HG02884 (cell line): ENCODE measurements at regions not wholly inside any gene's neighbourhood (a gene's known extent, or its start where the extent isn't known, plus 50 kb on each side); places are given as distances from the start of the nearest gene placed in this dataset.

Experiments used
- ATAC-seq: cut with Tn5 transposase; IDR thresholded peaks from one replicate; pipeline ENCODE4 v1.9.1; 2021; ENCODE audit warnings: mild to moderate bottlenecking, moderate library complexity; ENCODE audit not compliant: unreplicated experiment

DNA sequence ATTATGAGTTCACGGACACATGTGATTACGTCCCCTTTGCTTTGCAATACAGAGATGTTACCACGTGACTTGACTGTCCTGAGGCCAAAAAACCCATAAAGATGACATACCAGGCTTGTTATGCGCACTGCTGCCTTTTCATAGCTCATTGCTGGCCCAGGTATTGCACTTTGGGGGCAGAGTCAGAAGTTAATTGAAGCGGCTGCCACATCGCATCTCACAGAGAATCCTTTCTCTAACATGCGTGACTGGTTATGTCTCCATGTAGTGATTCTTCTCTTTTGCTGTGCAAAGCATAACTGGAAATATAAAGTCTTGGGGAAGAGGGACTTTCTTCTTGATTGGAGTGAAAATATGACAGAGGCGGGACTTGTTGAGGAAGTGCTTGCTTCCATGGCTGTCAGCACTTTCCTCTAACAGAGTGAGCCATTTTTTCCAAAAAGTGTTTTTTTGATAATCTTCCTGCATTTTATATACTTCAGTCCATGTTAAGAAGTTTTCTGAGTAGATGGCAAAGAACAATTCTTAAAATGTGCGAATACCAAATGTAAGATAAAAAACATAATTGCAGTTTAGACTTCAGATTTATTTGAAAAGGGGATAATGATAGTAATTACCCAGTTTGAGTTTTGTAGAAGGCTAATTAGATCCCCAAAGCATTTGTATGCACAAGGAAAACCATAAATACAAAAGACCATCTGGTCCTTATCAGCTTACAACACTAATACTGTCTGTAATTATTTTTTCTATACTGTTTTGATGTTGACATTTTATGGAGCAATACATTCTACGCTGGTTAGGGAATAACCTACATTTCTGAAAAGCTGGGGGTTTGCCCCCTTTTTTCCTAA is 324.6 kb upstream of the MTNR1B start:
- no peak for ATAC-seq

DNA sequence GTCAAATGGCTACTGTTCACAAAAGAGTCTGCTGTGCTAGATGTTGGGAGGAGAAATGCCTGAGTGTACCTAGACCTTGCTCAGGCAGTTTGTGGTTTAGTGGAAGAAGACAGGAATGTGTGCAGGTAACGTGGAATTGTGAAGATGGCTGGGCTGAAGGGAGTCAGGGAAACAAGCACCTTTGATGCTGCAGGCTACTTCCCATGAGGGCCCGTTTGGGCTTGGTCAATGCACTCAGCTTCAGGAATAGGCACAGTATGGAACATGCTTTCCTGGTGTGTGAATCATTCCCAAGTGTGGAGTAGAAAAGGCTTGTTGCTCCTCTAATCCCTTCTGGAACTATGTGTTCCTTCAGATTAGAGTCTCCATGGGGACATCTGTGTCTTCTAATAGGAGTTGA is 318.3 kb upstream of the MTNR1B start:
- no peak for ATAC-seq

DNA sequence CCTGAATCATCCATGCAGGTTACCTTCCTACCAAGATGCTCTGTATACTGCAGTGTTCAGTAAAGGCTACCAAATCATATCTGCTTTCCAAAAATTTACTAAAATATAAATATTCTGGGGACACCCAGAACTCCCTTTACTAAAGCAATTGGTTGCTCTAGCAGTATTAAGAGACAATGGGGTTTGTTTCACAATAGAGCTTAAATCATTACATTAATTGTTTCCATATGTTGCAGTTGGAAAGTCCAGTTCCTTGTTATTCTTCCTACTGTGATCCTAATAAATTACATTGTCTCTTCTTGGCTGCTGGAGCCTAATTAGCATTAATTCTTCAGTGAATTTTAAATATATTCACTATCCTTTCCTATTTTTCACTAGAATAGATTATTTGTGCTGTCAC is 316.0 kb upstream of the MTNR1B start:
- ATAC-seq = no peak

DNA sequence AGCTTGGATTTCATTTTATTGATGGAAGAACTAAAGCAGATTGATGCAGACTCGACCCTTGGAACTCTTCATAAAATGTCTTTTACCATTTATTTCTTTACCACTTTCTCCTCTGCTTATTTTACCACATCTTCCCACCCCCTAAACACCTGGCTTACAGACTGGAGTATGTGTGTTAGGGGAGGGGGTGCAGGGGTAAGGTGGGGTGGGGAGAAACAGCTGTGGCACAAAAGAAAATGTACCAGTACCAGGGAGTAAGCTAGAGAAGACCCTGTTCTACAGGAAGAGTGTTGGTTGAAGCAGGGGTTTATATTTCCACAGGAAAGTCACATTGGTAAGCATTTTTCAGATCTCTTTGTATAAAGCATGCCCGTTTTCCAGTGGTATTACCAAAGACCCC is 312.7 kb upstream of the MTNR1B start:
- no peak for ATAC-seq

DNA sequence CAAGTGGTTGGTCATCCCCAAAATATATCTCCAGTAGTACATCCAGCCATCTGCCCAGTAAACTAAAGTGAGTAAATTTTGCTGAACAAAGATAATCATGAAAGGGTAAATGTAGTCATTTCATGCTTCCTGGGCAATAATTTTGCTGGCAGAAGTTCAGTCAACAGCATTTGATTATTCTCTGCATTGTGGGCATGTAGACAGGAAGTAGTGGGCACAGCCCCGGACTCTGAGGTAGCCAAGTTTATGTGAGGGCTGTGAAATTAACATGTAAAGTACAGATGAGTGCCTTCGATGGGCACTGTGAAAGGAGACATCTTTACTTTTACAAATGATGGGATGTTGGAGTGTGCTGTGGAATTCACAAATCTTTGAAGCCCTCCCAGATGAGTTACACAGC is 312.2 kb upstream of the MTNR1B start:
- no peak for ATAC-seq

DNA sequence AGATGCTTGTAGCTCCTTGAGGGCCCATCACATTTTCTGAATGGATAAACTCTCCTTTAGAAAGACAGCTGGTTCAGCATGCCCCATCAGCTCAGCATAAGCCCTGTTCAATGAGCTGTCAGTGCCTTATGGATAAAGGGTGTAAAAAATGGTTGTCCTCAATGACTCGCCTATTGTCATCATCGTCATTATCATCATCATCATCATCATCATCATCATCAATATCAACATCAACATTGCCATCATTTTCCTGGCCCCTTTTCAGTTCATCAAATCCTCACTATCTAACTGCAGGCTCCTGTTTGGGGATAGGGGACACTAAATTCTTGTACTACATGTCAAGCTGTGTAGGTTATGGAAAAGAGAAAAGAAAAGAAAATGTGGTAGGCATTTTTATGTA is 310.7 kb upstream of the MTNR1B start:
- ATAC-seq = no peak

DNA sequence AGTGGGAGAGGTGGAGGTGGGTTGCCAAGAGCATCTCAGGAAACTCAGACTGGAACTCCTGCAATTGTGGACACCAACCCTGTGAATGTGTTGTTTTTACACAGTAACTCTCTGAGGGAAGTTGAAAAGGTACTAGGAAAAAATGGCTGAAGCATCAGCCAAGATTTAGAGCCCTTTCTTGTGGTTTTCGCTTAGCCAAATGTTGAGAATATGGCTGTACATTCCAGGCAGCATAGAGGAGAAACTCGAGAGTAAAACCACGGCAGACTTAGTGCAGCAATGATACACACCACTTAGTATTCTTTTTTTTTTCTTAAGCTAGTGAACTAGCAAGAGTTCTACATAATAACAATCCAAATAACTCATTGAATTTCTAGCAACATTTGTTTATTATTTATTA is 309.7 kb upstream of the MTNR1B start:
- no peak for ATAC-seq

DNA sequence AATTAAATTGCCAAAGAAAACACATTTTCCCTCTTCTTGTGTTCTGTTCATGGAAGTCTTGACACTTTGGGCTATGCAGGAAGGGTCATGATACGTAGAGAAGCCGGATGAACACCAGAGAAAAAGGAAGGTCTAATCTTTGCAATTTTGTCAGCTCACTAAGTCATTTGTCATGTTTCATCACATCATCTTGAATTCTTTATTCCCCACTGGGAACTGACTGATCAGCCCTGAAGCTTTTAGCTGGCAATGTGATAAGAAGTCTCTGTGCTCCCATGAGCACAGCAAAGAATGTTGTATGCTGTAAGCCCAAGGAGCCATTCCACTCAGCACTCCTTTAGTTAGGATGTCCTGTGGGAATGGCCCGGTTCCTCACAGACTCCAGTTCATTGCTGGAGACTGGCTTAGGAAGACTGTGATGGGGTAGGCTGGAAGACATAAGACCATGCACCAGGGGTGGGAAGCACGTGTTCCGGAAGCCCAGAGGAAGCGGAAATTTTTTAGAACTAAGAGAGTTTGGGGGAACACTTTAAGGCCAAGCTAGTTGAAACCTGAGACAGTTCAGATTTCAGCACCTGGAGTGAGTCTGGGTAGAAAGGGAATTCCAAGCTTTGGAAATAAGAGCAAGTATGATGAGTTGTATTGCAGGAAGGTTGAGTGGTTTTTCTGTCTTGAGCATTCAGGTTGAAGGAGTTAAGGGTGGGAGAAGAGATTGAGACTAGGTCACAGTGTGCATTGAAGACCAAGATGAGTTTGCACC is 306.7 kb upstream of the MTNR1B start:
- ATAC-seq = no peak

DNA sequence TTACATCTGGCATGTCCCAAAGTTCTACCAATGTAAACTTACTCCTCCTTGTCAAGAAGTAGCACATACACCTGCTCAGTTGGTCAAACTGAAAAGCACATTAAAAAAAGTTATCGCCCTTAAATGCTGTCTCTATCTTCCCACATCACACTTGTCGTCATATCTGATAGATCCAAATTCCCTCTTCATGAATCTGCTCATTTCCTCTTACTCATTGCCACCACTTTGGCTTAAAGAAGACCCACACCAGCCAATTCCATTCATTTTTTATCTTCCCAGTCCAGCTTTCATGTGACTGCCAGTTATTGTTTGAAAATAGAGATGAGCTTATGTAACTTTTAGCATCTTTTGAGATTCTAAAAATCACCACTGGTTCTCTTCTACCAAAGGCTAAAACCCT is 305.9 kb upstream of the MTNR1B start:
- no peak for ATAC-seq

DNA sequence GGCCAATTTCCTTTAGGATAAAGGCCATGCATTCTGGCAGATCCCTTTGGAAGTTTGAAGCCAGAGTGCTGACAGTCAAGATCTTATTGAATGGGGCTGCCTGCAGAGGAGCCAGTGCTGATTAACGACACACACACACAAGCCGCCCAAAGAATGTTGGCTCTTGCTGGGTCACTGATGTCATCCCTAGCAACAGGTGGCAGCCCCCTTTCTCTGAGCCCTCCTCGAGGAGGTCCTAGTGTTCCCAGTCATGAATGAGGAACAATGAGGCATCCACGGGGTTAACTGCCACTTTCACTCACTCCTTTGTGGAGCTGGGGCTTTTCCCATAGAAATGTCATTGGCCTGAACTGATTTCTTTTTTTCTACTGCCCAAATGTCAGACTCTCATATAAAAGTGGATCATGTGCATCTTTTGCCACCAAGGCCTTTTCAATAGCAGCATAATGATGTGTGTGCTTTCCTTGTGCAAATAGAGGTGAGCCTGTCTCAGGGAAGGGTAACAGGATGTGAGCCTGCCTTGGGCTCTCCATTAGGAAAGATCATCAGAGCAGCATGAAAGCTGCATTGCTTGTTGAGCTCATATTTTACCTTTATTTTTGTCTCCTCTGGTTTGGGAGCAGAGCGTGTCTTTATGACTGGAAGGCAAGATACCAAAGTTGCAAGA is 301.8 kb upstream of the MTNR1B start:
- ATAC-seq = no peak

DNA sequence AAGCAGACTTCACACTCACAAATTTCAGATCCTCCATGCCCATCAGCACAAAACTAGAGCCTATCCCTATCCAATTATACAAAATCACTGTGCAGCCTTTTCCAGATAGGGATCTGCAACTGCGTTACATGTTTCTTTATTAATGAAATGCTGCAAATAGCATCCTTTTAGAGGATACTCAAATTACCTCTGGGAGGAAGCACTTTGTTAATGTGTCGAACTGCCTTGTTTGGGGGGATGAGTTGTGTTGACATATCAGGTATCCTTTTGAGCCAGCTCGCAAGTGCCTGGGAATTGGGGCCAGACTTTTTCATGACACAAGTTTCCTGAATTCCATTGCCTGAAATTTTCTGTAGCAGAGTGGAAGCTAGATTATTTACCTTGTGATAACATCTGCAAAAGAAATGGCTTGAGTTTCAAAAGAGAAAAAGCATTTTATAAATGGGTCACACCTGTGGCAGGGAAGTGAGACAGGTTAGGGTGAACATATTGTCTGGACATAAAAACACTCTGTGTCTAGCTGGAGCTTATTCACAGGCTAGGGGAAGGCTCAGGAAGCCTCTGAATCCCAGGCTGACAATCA is 299.1 kb upstream of the MTNR1B start:
- ATAC-seq = no peak

DNA sequence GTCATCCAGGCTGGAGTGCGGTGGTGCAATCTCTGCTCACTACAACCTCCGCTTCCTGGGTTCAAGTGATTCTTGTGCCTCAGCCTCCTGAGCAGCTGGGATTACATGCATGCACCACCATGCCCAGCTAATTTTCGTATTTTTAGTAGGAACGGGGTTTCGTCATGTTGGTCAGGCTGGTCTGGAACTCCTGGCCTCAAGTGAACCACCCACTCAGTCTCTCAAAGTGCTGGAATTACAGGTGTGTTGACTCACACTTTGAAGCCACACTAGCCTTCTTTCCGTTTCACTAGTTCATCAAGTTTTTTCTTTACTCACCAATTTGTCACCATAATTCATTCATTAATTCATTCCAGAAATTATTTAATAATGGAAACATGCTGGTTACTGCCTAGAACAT is 298.4 kb upstream of the MTNR1B start:
- ATAC-seq = no peak

DNA sequence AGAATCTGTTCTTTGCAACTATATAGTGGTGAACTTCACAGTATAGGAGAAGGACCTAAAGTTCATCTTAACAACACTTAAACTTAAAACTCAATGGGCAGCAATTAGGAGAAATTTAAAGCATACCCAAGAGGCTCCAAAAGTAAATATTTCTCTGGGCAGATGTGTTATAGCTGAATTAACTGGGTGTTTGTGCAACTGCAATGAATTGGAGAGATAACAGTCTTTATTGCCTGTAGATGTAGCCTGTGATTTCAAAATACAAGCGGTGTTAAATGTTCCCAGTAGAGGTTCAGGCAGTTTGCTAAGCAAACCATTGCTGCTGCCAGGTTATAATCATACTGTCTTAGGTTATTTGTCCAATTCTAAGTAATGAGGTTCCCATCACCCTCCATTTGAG is 294.1 kb upstream of the MTNR1B start:
- no peak for ATAC-seq

DNA sequence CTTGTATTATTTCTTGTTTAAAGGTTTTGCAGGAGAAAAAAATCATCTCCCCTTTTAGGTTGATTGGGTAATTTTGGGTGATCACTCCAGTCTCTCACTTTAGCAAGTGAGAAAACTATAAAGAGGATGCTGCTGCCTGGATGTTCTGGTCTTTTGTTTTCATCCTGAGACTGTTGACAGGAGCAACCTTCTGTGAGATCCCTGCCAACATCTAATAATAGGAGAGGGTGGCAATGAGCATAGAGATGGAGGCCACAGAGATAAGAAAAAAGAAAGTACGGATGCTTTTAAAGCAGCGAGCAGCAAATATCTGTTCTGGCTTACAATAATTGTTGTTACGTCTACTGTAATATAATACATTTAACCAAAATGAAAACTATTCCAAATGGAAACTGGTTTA is 293.6 kb upstream of the MTNR1B start:
- no peak for ATAC-seq

DNA sequence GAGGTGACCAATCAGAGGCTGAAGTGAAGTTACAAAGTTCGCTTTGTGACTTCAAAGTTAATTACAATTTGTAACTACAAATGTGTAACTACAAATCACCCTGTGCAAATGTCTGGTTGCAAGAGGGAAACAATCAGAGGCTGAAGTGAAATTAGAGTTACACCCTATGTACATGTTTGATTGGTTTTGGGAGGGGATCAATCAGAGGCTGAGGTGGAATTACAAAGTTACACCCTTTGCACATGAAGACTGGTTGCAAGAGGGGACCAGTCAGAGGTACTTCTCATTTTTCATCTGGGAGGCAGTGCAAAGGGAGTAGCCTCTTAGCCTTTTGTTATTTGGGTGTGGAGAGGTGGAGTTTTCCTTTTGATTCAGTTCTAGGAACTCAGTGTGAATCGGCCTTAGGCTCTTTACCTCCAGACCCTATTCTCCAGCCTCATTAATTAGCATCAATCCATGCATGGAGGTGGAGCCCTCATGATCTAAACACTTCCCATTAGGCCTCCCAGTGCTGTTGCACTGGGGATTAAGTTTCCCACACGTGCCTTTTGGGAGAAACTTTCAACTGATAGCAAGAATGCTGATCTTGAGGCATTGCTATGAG is 291.3 kb upstream of the MTNR1B start:
- ATAC-seq = no peak

DNA sequence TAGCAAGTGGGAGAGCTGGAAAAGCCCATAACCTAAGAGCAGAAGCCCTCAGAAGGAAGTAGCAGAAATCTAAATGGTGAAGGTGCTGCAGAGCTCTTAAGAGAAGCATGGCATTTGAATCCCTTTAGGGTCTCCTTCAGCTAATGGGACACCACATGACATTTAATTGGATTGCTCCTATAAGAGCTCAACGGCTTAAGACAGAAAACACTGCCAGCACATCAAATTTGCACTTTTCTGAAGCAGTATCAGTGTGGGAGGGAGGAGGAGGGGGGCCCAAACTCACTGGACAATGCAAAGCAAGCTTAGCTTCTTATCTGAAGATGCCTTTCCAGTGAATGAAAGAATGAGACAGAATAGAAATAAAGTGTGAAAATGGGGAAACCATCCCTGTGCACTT is 287.9 kb upstream of the MTNR1B start:
- no peak for ATAC-seq

DNA sequence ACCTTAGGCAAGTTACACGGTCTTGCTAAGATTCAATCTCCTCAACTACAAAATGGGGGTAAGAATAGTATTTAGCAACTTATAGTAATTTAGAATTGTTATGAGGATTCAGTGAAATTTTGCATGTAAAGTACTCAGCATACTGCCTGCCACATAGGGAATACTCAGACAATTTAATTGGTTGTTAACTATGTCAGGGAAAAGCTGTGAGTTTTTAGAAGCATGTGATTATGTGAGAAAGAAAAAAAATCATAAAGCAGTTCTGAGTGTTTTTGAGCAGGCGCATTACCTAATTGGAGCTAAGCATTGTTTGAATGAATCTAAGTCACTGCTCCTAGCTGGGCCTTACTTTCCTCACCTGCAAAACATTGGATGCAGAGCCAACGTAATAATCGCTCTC is 287.3 kb upstream of the MTNR1B start:
- ATAC-seq = no peak

DNA sequence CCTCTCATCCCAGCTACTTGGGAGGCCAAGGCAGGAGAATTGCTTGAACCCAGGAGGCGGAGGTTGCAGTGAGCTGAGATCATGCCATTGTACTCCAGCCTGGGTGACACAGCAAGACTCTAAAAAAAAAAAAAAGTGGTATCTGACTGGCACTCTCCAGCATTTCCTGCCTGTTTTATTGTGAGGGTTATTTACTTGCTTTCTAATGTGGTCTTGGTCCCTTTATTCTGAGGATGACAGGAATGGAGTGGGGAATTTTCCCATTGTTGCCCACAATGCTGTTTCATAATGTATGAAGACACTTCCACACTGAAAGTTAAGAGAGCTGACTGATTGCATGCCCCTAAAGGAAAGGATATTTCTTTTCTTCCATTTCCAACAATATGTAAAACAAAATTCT is 286.5 kb upstream of the MTNR1B start:
- ATAC-seq = no peak

DNA sequence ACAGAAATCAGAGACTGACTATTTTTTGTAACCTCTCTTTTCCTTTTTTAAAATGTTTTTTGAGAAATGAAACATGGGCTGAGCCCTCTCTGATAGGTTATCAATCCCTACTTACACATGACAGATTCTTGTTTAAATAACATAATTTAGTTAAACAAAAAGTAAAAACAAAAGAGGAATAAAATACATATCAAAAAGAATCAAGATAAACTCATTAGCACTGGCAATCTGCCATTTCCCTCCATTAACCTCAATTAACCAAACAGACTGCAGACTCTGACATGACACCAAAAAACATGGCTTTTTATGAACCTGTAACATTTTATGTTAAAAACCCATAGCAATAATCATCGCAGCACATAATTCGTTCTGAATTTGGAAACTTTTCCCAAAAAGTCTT is 284.4 kb upstream of the MTNR1B start:
- no peak for ATAC-seq

DNA sequence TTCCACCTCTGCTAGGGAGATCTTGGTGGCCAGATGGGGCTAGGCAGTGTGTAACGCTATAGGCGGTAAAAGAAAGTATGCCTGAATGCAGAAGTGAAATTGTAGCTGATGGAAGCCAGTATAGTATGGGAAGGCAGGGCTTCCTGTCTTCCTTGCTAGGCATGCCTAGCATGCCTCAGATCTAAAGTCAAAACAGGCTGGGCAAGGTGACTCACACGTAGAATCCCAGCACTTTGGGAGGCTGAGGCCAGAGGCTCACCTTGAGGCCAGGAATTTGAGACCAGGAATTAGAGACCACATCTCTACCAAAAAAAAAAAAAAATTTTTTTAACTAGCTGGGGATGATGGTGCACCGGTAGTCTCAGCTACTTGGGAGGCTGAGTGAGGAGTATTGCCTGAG is 281.7 kb upstream of the MTNR1B start:
- ATAC-seq = no peak

DNA sequence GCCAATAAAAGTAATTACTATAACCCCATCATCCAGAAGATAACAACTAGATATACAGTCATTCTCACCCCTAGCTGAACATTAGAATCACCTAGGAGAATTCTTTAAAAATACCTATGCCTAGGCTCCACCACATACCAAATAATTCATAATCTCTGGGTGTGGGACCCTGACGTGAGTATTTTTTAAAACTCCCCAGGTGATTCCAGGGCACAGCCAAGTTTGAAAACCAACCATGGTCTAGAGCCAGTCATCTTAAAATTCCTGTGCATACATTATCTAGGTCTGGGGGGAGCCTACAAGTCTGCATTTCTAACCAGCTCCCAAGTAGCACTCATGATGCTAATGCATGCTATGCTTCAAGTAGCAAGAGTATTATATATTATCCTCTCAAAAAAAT is 281.0 kb upstream of the MTNR1B start:
- ATAC-seq = no peak
